Hematopoietic multipotent progenitor cell treated with erythropoietin and hydrocortisone succinate and interleukin-3 and kit ligand, for 15 days (in vitro differentiated cells): ENCODE measurements at regions not wholly inside any gene's neighbourhood (a gene's known extent, or its start where the extent isn't known, plus 50 kb on each side); places are given as distances from the start of the nearest gene placed in this dataset.

Experiments
- DNase-seq: peaks from one replicate; pipeline ENCODE4 v3.0.0-alpha.2; 2015; ENCODE audit warnings: low spot score

GRCh38 chr1:25035523-25036116 is 105.5 kb upstream of the RUNX3 start:
- DNase-seq: no peak

DNA sequence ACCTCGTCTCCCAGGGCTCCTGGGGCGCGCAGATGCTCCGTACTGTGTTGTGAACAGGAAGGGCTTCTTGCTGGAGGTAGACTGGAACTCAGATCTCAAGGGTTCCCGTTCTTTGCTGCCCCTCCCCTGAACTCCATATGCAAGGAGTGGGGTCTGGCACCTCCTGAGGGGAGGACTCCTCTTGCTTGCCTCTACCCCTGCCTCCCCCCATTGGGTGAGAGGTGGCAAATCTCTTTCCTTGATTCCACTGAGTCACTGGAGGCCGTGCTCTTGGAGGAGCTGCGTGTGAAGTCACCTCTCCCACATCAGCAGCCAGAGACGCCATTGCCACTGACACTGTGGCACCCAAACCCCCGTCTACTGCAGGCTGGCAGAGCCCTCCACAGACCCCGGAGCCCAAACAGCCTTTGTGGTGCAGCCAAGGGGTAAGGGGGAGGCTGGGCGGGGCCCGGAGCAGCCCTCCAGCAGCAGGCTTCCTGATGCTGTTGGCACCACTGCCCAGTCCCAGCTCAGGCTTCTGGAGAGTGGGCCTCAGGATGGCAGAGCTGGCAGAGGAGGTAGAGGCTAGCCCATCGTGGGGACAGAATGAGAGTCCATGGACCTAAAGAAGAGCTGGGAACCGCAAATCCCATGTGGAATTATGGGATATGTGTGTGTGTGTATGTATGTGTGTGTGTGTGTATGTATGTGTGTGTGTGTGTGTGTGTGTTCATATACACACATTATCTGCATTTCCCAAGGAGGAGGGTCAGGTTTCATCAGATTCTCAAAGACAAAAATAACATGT is 104.9 kb upstream of the RUNX3 start:
- no peak for DNase-seq

DNA sequence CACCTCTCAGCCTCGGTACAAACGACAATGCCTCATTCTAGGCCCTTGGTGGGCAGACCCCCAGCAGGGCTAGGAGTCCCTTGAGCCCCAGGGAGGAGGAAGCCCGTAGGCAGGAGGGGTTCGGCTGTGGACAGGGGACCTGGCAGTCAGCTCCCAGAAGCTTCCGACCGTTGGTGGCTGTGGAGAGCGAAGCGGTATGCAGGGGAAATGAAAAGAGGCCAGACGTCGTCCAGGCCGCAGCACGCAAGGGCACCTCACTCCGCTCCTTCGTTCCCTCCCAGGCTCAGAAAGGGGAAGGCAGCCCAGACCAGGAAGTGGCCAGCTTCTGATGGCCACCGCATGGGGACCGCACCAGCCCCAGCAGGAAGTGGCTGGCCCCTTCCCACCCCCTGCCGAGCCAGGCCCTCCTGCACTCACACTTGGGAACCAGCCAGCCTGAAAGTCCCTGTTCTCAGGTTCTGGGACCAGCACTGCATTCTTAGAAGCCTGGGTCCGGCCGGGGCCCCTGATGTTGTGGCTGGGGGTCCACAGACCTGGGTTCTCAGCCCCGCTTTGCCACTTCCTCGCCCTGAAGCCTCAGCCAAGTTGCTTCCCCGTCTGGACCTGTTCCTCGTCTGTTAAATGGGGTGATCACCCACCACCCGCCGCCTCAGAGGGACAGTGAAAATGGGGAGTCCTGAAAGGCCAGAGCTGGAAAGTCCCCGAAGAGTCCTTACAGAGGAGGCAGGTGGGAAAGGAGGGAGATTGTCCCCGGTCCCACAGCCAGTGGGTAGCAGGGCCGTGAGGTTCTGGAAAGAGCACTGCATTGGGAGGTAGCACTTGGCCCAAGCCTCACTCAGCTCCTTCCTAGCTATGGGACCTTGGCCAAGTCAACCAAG is 104.0 kb upstream of the RUNX3 start:
- no peak for DNase-seq

DNA sequence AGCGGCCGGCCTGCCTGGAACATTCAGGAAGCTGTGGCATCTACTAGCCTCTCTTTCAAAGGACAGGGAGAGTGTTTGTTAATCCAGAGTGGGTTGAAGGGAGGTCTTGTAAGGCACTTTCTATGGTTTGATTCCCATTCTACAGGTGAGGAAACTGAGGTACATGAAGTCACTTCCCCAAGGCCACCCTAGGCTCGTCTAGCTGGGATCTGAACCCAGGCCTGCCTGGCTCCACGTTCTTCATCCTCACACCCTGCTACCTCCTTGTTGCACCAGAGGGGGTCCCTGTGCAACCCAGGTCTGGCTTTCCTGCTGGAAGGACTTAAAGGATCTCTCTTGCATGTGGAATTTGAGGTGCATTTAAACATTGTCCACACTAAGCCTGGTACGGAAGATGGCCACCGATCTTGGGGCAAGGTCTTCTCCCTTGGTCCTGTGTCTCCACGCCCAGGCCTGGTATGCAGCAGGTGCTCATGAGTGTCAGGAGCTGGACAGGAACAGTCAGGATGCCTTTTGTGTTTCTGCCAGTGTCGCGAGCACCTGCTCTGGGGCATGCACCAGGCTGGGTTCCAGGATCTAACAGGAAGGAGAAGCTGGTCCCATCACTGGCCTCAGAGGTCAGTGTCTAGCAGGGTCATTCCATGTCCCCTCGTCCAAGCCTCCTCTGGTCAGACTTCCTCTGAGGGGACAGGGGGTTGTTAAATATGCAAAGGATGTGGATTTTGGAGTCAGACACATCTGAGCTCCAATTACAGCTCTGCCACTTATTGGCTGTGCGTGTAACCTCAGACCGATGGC is 103.2 kb upstream of the RUNX3 start:
- no peak for DNase-seq

DNA sequence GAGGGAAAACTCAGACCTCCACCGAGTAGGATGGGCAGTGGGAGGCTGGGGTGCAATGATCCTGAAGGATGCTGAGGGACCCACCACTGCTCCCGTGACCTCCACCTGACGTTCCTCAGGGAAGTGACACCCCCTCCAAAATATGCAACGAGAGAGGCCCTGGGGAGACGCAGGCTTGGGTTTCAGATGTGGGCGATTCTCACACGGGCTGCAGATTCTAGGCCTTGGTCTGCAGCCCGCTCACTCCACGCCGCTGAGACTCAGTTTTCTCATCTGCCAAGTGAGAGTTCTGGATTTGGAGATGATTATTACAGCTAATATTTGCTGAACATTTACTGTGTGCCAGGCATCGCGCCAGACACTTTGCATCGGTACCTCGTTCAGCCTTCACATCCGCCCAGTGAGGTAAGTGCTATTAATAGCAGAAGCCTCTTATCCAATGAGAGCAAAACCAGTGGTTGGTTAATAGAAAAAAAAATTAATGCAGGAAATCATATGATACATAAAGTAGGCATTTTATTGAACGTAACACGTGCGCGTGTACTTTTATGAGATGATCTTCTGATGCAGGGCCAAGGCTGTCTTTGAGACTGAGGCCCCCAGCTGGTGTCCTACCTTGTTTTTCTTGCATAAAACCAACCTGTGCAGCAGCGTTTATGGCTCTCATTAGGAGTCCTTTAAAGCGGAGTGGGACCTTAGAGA is 102.0 kb upstream of the RUNX3 start:
- DNase-seq: no peak

GRCh38 chr1:25031601-25031965 is 101.5 kb upstream of the RUNX3 start:
- no peak for DNase-seq

DNA sequence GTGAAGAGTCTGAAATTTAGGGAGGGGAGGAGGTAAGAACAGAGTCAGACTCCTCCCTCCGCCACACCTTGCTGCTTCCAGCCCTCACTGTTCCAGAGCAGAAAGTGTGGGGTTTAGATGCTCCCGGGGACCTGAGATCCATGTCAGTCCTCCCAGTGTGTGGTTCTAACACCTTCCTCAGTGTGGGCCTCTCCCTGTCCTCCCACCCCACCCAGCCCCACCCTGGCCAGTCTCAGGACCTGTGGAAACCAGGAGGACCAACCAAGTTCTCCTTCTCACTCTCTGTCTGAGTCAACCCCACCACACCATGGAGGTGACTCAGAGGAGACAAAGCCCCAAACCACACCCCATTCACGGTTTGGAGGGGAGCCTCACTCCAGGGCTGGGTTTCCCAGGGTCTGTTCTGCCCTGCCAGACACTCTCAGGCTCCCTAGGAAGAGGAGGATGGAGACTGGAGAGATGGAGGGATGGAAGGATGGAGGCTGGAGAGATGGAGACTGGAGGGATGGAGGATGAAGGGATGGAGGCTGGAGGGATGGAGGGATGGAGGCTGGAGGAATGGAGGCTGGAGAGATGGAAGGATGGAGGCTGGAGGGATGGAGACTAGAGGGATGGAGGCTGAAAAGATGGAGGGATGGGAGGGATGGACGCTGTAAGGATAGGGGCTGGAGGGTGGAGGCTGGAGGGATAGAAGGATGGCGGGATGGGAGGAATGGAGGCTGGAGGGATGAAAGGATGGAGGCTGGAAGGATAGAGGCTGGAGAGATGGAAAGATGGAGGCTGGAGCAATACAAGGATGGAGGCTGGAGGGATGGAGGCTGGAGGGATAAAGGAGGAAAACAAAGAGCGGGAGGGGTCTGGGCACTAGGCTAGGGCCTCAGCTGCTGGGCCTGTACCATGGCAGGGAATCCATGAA is 100.9 kb upstream of the RUNX3 start:
- no peak for DNase-seq

GRCh38 chr1:25030012-25030411 is 99.9 kb upstream of the RUNX3 start:
- no peak for DNase-seq

GRCh38 chr1:25028907-25029599 is 99.0 kb upstream of the RUNX3 start:
- DNase-seq: no peak

DNA sequence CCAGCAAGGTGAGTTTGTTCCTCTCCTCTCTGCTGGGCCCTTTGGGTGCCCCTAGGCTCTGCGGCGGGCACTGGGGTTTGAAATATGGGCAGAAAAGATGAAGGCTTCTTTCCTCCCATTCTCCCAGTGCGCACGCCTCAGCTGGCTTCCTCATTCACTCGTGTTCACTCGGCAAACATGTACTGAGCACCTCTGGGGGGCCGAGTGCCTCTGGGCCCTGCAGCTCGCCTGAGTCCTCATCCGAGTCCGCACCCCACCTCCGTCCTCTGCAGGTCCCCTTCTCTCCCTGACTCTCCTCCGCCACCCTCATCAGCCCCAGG is 98.5 kb upstream of the RUNX3 start:
- no peak for DNase-seq

GRCh38 chr1:25027822-25028586 is 97.9 kb upstream of the RUNX3 start:
- no peak for DNase-seq

DNA sequence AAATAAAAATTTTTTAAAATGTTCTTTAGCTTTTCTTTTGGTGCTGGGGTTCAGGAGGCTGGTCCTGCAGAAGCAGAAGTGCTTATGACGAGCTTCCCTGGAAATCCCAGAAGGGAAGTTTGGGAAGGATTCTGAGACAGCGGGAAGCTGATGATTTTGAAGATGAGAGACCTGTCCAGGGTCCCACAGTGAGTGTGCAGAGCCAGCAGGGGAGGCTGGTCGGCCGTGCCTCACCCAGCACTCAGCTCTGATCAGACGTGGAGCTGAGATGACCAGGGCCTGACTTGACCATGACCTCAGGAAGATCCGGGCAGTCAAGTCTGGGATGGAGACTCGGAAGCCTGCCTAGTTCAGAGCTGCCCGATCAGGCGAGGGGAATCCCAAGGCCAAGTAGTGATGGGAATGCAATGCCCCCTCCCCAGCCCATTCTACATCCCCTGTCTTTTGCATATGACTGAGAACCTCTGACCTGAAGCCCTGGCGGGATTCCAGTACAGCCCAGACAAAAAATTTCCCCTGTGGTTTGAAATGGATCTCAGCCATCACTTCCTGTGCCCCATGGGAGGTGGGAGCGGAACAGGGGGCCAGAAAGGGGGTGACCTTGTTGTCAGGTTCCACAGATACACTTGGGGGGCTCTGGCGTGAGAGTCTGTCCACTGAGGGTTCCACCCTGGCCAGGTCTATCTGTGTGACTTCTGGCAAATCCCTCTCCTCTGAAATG is 96.8 kb upstream of the RUNX3 start:
- DNase-seq: no peak

DNA sequence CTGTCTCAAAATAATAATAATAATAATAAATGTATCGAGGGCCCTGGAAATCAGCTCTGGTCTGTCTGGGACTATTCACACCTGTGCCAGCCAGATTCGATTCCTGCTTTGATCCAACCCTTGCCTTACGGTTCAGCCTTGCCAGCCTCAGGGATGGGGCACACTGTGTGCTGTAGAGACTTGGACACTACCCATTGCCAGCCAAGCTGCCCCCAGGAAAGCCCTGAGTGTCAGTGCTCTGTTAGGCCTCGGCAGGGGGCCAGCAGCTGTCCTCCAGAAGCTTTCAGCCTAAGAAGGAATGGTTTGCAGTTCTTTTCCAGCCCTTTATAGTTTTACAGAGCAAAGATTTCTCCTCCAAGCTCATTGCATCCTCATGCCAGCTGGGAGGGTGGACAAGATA is 96.2 kb upstream of the RUNX3 start:
- DNase-seq: no peak

GRCh38 chr1:25024615-25025350 is 94.7 kb upstream of the RUNX3 start:
- DNase-seq: no peak

DNA sequence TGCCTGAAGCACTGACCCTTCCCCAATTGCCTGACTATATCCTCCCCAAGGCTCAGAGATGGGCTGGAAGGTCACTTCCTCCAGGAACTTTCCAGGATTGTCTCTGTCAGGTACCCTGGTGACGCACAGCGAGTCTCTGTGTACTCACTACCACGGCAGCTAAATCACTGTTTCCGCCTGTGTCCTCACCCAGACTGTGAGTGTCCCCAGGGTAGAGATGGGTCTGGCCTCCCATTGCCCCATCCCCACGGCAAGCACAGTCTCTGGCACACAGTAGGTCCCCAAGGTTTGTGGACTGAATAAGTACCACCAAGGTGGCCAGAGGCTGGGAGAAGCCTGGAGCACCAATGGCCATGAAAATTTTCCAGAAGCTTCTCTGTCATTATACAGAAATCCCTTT is 93.8 kb upstream of the RUNX3 start:
- DNase-seq: no peak

GRCh38 chr1:25023190-25023578 is 93.1 kb upstream of the RUNX3 start:
- no peak for DNase-seq

DNA sequence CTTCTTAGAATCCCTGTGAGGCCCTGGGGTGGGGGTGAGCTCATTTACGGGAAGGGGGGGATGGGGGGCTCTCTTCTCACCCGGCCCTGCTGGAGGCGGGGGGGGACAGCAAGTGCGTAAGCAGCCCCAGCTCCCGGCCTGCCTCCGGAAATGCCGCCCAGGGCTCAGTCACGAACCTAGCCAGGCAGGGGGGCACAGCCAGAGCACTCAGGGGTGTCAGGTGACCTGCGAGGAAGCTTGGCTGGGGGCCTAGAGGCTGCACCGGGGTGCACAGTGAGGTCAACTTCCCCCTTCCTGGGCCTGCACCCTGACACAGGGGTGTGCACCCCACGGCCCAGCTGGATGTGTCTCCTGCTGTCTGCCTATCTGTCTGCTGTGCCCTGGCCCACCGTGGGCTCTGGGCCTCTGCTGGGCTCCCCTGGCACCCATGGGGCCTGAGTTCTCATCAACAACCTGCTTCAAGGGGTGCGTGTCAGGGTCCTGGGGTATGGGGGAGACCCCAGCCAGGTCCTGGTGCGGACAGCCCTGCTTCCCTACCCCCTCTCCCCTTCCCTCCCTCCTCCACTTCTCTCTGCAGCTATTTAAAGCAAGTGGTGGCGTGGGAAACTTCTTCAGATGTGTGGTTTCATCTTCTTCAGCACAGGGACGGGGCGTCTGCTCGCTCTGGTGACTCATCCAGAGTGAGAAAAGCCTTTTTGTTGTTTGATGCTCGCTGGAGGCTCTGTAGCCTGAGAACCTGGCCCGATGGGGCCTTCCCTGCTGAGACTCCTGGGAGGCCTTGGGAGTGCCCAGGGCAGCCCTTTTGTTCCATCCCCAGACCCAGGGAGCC is 92.5 kb upstream of the RUNX3 start:
- no peak for DNase-seq
